Ishikawa (cell line): ENCODE measurements at regions not wholly inside any gene's neighbourhood (a gene's known extent, or its start where the extent isn't known, plus 50 kb on each side); places are given as distances from the start of the nearest gene placed in this dataset.

Source experiments
- CEBPB ChIP-seq: IDR thresholded peaks from 2 replicates; pipeline ENCODE4 v1.6.1; 2012
- EP300 ChIP-seq: IDR thresholded peaks from 2 replicates; pipeline ENCODE4 v1.6.1; 2012; ENCODE audit warnings: borderline replicate concordance
- FOXM1 ChIP-seq: IDR thresholded peaks from 2 replicates; pipeline ENCODE4 v1.6.1; 2012; ENCODE audit warnings: low read depth, borderline replicate concordance
- MAX ChIP-seq: IDR thresholded peaks from 2 replicates; pipeline ENCODE4 v1.6.1; 2012
- NFIC ChIP-seq: IDR thresholded peaks from 2 replicates; pipeline ENCODE4 v1.6.1; 2012
- RAD21 ChIP-seq: IDR thresholded peaks from 2 replicates; pipeline ENCODE4 v1.6.1; 2012; ENCODE audit warnings: low read depth
- REST ChIP-seq: IDR thresholded peaks from 2 replicates; pipeline ENCODE4 v1.6.1; 2012; ENCODE audit warnings: low read depth, mild to moderate bottlenecking
- TAF1 ChIP-seq: IDR thresholded peaks from 2 replicates; pipeline ENCODE4 v1.6.1; 2012; ENCODE audit warnings: low read depth, mild to moderate bottlenecking
- TEAD4 ChIP-seq: IDR thresholded peaks from 2 replicates; pipeline ENCODE4 v1.6.1; 2012
- USF1 ChIP-seq: IDR thresholded peaks from 2 replicates; pipeline ENCODE4 v1.6.1; 2012
- YY1 ChIP-seq: IDR thresholded peaks from 2 replicates; pipeline ENCODE4 v1.6.1; 2012; ENCODE audit warnings: low read depth
- ZBTB7A ChIP-seq: IDR thresholded peaks from 2 replicates; pipeline ENCODE4 v1.6.1; 2012; ENCODE audit warnings: low read depth

GRCh38 chr3:24678421-24678865, 183.8 kb upstream of the THRB start:
- TF ChIP-seq EP300 (no peak), MAX (no peak), USF1 (no peak), TAF1 (no peak), ZBTB7A (no peak), REST (no peak), CEBPB (no peak), RAD21 (no peak), TEAD4 (no peak), NFIC (no peak), FOXM1 (no peak), YY1 (no peak)
